ENCODE measurements at regions not wholly inside any gene's neighbourhood (a gene's known extent, or its start where the extent isn't known, plus 50 kb on each side); places are given as distances from the start of the nearest gene placed in this dataset.

DNA sequence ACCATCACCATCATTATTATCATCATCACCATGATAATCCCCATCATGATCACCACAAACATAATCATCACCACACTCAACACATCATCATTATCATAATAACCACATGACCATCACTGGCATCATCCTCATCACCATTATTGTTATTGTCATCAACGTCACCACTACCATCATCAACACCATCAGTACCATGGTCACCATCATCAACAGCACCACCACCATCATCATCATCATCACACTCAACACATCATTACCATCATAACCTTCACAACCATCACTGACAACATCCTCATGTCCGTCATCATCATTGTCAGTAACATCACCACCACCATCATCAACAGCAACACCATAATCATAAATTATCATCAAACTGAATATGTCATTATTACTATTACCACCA, 73.2 kb downstream of the MBD3L1 start:
- Histone ChIP-seq H4K20me1 (ENCODE audit: insufficient read depth) (no peaks in the 10 kb centered on the region), H3K4me1 (replicated peaks; ENCODE audit: insufficient read depth) (no peaks in the 10 kb centered on the region), H3K9me2 (ENCODE audit: insufficient read depth) (no peaks in the 10 kb centered on the region), H3K79me2 (ENCODE audit: low read depth) (no peaks in the 10 kb centered on the region), H2AFZ (no peak overlapping the region), H3K9me3 (ENCODE audit: insufficient read depth, low read depth) (no peaks in the 10 kb centered on the region; the same call in 1 of the 2 replicates), H3F3A (ENCODE audit: insufficient read depth, low read depth) (no peaks in the 10 kb centered on the region), H3K27me3 (ENCODE audit: insufficient read depth, low read depth) (no peaks in the 10 kb centered on the region), H3K36me3 (ENCODE audit: low read depth) (0 out of 2 replicates have a peak, but pooled peaks cover 9% of the 10 kb centered on the region), H3K4me3 (no peak overlapping the region), H3K4me2 (no peak overlapping the region), H3K27ac (no peak overlapping the region)
- ChIA-PET CTCF (no interaction called here), POLR2A (ENCODE audit: unreplicated experiment) (no interaction called here)
- DNase-seq, result no peak
- TF ChIP-seq, protein P1, sequence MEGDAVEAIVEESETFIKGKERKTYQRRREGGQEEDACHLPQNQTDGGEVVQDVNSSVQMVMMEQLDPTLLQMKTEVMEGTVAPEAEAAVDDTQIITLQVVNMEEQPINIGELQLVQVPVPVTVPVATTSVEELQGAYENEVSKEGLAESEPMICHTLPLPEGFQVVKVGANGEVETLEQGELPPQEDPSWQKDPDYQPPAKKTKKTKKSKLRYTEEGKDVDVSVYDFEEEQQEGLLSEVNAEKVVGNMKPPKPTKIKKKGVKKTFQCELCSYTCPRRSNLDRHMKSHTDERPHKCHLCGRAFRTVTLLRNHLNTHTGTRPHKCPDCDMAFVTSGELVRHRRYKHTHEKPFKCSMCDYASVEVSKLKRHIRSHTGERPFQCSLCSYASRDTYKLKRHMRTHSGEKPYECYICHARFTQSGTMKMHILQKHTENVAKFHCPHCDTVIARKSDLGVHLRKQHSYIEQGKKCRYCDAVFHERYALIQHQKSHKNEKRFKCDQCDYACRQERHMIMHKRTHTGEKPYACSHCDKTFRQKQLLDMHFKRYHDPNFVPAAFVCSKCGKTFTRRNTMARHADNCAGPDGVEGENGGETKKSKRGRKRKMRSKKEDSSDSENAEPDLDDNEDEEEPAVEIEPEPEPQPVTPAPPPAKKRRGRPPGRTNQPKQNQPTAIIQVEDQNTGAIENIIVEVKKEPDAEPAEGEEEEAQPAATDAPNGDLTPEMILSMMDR (conservative IDR thresholded peaks at IDR 0.05), result no peak
- no peak for TF ChIP-seq EZH2 (IDR thresholded peaks at IDR 0.05; ENCODE audit: low read depth)
- intact Hi-C loops (cut with micrococcal nuclease; ENCODE audit: unreplicated experiment), result no loop called here
- BruUV-seq (replicated peaks), result no TSS peak

DNA sequence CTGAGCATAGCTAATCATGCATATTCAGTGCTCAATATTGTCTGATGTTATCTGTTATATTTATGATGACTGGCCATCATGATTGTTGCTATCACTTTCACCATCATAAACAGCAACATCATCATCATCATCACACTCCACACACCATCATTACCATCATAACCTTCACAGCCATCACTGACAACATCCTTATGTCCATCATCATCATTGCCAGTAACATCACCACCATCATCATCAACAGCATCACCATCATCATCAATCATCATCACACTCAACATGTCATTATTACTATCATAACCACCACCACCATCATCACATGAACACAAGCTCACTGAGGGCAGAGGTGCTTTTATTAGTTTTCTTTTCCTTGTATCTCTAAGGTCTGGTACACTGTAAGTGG, 75.9 kb downstream of the MBD3L1 start:
- BruUV-seq (replicated peaks), result no TSS peak
- Histone ChIP-seq H3K4me1 (replicated peaks; ENCODE audit: insufficient read depth) (no peaks in the 10 kb centered on the region), H3K79me2 (ENCODE audit: low read depth) (no peaks in the 10 kb centered on the region), H3K36me3 (ENCODE audit: low read depth) (0 out of 2 replicates have a peak, but pooled peaks cover 9% of the 10 kb centered on the region), H3K27ac (no peak overlapping the region), H2AFZ (no peak overlapping the region), H3F3A (ENCODE audit: insufficient read depth, low read depth) (no peaks in the 10 kb centered on the region), H4K20me1 (ENCODE audit: insufficient read depth) (no peaks in the 10 kb centered on the region), H3K27me3 (ENCODE audit: insufficient read depth, low read depth) (no peaks in the 10 kb centered on the region), H3K9me2 (ENCODE audit: insufficient read depth) (no peaks in the 10 kb centered on the region), H3K4me3 (no peak overlapping the region), H3K4me2 (no peak overlapping the region), H3K9me3 (ENCODE audit: insufficient read depth, low read depth) (no peaks in the 10 kb centered on the region; the same call in 1 of the 2 replicates)
- ChIA-PET POLR2A (ENCODE audit: unreplicated experiment) (no interaction called here), CTCF (no interaction called here)
- TF ChIP-seq, protein P1 (conservative IDR thresholded peaks at IDR 0.05), result no peak
- TF ChIP-seq EZH2 (IDR thresholded peaks at IDR 0.05; ENCODE audit: low read depth), result no peak
- intact Hi-C loops (cut with micrococcal nuclease; ENCODE audit: unreplicated experiment), result no loop called here
- no peak for DNase-seq

DNA sequence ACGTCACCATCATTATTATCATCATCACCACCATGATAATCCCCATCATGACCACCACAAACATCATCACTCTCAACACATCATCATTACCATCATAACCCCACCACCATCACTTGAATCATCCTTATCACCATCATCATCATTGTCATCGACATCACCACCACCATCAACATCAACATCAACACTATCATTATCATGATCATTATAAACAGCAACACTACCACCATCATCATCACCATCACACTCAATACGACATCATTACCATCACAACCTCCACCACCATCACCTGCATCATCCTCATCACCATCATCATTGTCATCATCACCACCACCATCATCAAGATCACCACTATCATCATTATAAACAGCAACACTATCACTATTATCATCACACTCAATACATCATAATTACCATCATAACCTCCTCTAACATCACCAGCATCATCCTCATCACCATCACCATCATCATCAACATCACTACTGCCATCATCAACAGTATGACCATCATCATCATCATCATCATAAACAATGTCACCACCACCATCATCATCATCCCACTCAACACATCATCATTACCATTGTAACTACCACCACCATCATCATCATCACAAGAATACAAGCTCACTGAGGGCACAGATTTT, 78.7 kb downstream of the MBD3L1 start:
- H3K79me2 ChIP-seq (ENCODE audit: low read depth), result no peaks in the 10 kb centered on the region
- ChIA-PET CTCF (no interaction called here), POLR2A (ENCODE audit: unreplicated experiment) (no interaction called here)
- 0 out of 2 replicates have a peak, but pooled peaks cover 2% of the 10 kb centered on the region for H3K9me2 ChIP-seq (ENCODE audit: insufficient read depth)
- H3K27ac ChIP-seq, result no peak overlapping the region
- BruUV-seq (replicated peaks), result no TSS peak
- no peaks in the 10 kb centered on the region; the same call in 1 of the 2 replicates for H3K9me3 ChIP-seq (ENCODE audit: insufficient read depth, low read depth)
- intact Hi-C loops (cut with micrococcal nuclease; ENCODE audit: unreplicated experiment), result no loop called here
- no peak overlapping the region for H3K4me3 ChIP-seq
- H4K20me1 ChIP-seq (ENCODE audit: insufficient read depth), result no peaks in the 10 kb centered on the region
- no peak overlapping the region for H2AFZ ChIP-seq
- H3K4me1 ChIP-seq (replicated peaks; ENCODE audit: insufficient read depth), result no peaks in the 10 kb centered on the region
- no peak overlapping the region for H3K4me2 ChIP-seq
- no peak for TF ChIP-seq EZH2 (IDR thresholded peaks at IDR 0.05; ENCODE audit: low read depth)
- TF ChIP-seq, protein P1 (conservative IDR thresholded peaks at IDR 0.05), result no peak
- no peaks in the 10 kb centered on the region for H3F3A ChIP-seq (ENCODE audit: insufficient read depth, low read depth)
- peak in 1 of 2 experiments; percentile 18 for DNase-seq
- 0 out of 2 replicates have a peak, but pooled peaks cover 6% of the 10 kb centered on the region for H3K36me3 ChIP-seq (ENCODE audit: low read depth)
- H3K27me3 ChIP-seq (ENCODE audit: insufficient read depth, low read depth), result no peaks in the 10 kb centered on the region
